HEK293 (cell line): ENCODE measurements at regions not wholly inside any gene's neighbourhood (a gene's known extent, or its start where the extent isn't known, plus 50 kb on each side); places are given as distances from the start of the nearest gene placed in this dataset.

Experiments
- CTCF ChIA-PET: fragments of 350-600 bp; formaldehyde crosslinking; extraction: SDS; loops from one replicate; lab custom pipeline; 2021; ENCODE audit warnings: antibody characterized with exemption; lab: Yijun Ruan, JAX
- POLR2A ChIA-PET: fragments of 300-600 bp; formaldehyde crosslinking; extraction: SDS; loops from one replicate; lab custom pipeline; 2020; ENCODE audit warnings: antibody characterized with exemption, inconsistent platforms; lab: Yijun Ruan, JAX
- H3K27ac ChIP-seq: fragments of 200-500 bp; sonication (Bioruptor generic); 2 replicates; pipeline ENCODE4 v1.5.1; 2014; ENCODE audit warnings: low read depth, low read length, control low read depth, inconsistent platforms; ENCODE audit errors: extremely low read depth
- H3K36me3 ChIP-seq, 2 experiments: fragments of 200-500 bp in 1 of 2; sonication (Bioruptor generic) in 1 of 2; 1 replicate in 1 of 2; 2 replicates in 1 of 2; pipeline ENCODE4 v1.5.1; 2014 to 2017; ENCODE audit warnings: inconsistent platforms in 2 of 2, low read length in 2 of 2; ENCODE audit not compliant: control insufficient read depth in 2 of 2, insufficient read depth in 1 of 2
- H3K4me1 ChIP-seq: fragments of 200-500 bp; sonication (Bioruptor generic); 2 replicates; pipeline ENCODE4 v1.5.1; 2014; ENCODE audit warnings: mild to moderate bottlenecking, low read length, inconsistent platforms; ENCODE audit not compliant: control insufficient read depth, insufficient read depth
- H3K4me3 ChIP-seq: 2 replicates; pipeline ENCODE4 v1.5.1; 2011; ENCODE audit warnings: low read depth, mild to moderate bottlenecking, control low read depth, low read length, moderate library complexity
- H3K9me3 ChIP-seq: fragments of 200-500 bp; sonication (Bioruptor generic); 2 replicates; pipeline ENCODE4 v1.5.1; 2014; ENCODE audit warnings: low read depth, low read length, inconsistent platforms; ENCODE audit not compliant: control insufficient read depth, insufficient read depth
- GFI1B ChIP-seq: fragments of 450-650 bp; formaldehyde crosslinking; IDR thresholded peaks from 2 replicates; pipeline ENCODE4 v1.5.1; 2016; ENCODE audit warnings: missing biosample characterization, missing genetic modification characterization
- SETDB1 ChIP-seq: IDR thresholded peaks from one replicate; pipeline ENCODE4 v1.6.1; 2017; ENCODE audit warnings: mild to moderate bottlenecking, low read length, moderate library complexity, mixed read lengths; ENCODE audit not compliant: insufficient read length
- SP3 ChIP-seq: fragments of 450-650 bp; formaldehyde crosslinking; IDR thresholded peaks from 2 replicates; pipeline ENCODE4 v1.5.1; 2016; ENCODE audit warnings: missing biosample characterization, missing genetic modification characterization
- ZBTB17 ChIP-seq: fragments of 450-650 bp; formaldehyde crosslinking; IDR thresholded peaks from 2 replicates; pipeline ENCODE4 v1.5.1; 2016; ENCODE audit warnings: missing biosample characterization, missing genetic modification characterization
- ZNF133 ChIP-seq: fragments of 450-650 bp; formaldehyde crosslinking; IDR thresholded peaks from 2 replicates; pipeline ENCODE4 v1.5.1; 2016; ENCODE audit warnings: missing biosample characterization, missing genetic modification characterization
- ZNF157 ChIP-seq: fragments of 450-650 bp; formaldehyde crosslinking; IDR thresholded peaks from 2 replicates; pipeline ENCODE4 v1.5.1; 2016; ENCODE audit warnings: missing biosample characterization, missing genetic modification characterization
- ZNF184 ChIP-seq: fragments of 450-650 bp; IDR thresholded peaks from 2 replicates; pipeline ENCODE4 v1.5.1; 2018; ENCODE audit warnings: missing biosample characterization, mild to moderate bottlenecking, missing genetic modification characterization
- ZNF211 ChIP-seq: fragments of 450-650 bp; formaldehyde crosslinking; IDR thresholded peaks from 2 replicates; pipeline ENCODE4 v1.5.1; 2016; ENCODE audit warnings: low read depth, missing biosample characterization, missing genetic modification characterization
- ZNF221 ChIP-seq: fragments of 450-650 bp; formaldehyde crosslinking; IDR thresholded peaks from 2 replicates; pipeline ENCODE4 v1.5.1; 2017; ENCODE audit warnings: missing biosample characterization, missing genetic modification characterization, borderline replicate concordance
- ZNF335 ChIP-seq: fragments of 450-650 bp; formaldehyde crosslinking; conservative IDR thresholded peaks from 2 replicates; pipeline ENCODE4 v1.5.1; 2016; ENCODE audit warnings: missing biosample characterization, missing genetic modification characterization
- ZNF350 ChIP-seq: fragments of 450-650 bp; formaldehyde crosslinking; IDR thresholded peaks from 2 replicates; pipeline ENCODE4 v1.5.0; 2017; ENCODE audit warnings: missing biosample characterization, mild to moderate bottlenecking, missing genetic modification characterization
- ZNF501 ChIP-seq: fragments of 450-650 bp; formaldehyde crosslinking; IDR thresholded peaks from 2 replicates; pipeline ENCODE4 v1.5.1; 2016; ENCODE audit warnings: missing biosample characterization, missing genetic modification characterization
- ZNF561 ChIP-seq: fragments of 450-650 bp; IDR thresholded peaks from 2 replicates; pipeline ENCODE4 v1.5.1; 2018; ENCODE audit warnings: missing biosample characterization, missing genetic modification characterization, borderline replicate concordance
- ZNF76 ChIP-seq: fragments of 450-650 bp; formaldehyde crosslinking; IDR thresholded peaks from 2 replicates; pipeline ENCODE4; 2016; ENCODE audit warnings: low read depth, missing biosample characterization, missing genetic modification characterization, borderline replicate concordance
- ZNF837 ChIP-seq: fragments of 450-650 bp; formaldehyde crosslinking; IDR thresholded peaks from 2 replicates; pipeline ENCODE4 v1.5.1; 2016; ENCODE audit warnings: missing biosample characterization, missing genetic modification characterization
- TF ChIP-seq, protein P1 (sequence below): fragments of 450-650 bp; formaldehyde crosslinking; IDR thresholded peaks from 2 replicates; pipeline ENCODE4 v1.5.1; 2016; ENCODE audit warnings: missing biosample characterization, missing genetic modification characterization
- TF ChIP-seq, protein P2 (sequence below): fragments of 450-650 bp; formaldehyde crosslinking; optimal IDR thresholded peaks from 2 replicates; pipeline ENCODE3; 2016; ENCODE audit warnings: missing biosample characterization, mild to moderate bottlenecking, missing genetic modification characterization
- TF ChIP-seq, protein P3 (sequence below): fragments of 450-650 bp; formaldehyde crosslinking; IDR thresholded peaks from 2 replicates; pipeline ENCODE4 v1.5.1; 2017; ENCODE audit warnings: missing biosample characterization, missing genetic modification characterization
- TF ChIP-seq, protein P4 (sequence below): fragments of 450-650 bp; IDR thresholded peaks from 2 replicates; pipeline ENCODE4 v1.5.1; 2018; ENCODE audit warnings: missing biosample characterization, mild to moderate bottlenecking, missing genetic modification characterization

DNA sequence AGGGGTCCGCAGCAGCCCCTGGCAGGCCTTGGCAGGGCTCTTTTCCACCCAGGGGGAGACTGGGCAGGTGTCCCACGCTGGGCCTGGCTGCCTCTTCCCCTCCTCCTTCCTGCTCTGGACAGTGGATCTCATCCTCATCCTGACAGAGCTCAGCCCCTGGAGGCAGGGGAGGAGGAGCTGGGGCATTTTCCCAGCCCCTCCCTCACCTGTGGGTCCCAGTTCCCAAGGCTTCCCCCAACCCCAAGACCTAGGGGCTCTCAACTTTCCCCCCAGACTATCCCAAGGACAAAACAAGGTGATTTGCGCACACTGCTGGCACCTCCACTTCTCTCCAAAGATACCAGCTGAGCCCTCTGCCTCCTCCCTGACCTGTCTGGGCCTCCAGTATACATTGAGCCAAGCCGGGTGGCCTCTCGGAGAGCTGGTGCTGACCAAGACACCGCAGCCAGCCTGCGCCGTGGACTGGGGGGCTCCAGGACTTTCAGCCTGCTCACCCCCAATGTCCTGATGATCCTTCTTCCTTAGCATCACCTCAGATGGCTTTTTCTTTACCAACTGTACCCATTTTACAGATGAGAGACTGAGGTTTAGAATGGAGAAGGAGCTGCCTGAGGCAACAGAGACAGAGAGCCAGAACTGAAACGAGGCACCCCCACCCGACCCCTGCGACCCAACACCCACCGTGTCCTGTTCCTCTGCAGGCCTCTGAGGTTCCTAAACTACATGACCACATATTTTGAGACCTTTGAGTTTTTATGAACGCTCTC, 126.6 kb downstream of the BARX1 start:
- TF ChIP-seq ZNF221 (tag by site-specific recombination) (no peak), GFI1B (no peak), ZNF157 (tag by site-specific recombination) (no peak), ZBTB17 (tag by site-specific recombination) (no peak)
- no peaks in the 10 kb centered on the region for H3K9me3 ChIP-seq
- ChIA-PET CTCF (interaction anchor here (0.7 to 1.6 kb wide), 5 partner anchors 9 to 173 kb away, joined by 4 to 9 read pairs (median 5); no protein-coding TSS in a partner anchor), POLR2A (no interaction called here)
- no peak overlapping the region for H3K4me3 ChIP-seq
- no peaks in the 10 kb centered on the region for H3K36me3 ChIP-seq
- H3K4me1 ChIP-seq: no peaks in the 10 kb centered on the region
- H3K27ac ChIP-seq: no peak overlapping the region

DNA sequence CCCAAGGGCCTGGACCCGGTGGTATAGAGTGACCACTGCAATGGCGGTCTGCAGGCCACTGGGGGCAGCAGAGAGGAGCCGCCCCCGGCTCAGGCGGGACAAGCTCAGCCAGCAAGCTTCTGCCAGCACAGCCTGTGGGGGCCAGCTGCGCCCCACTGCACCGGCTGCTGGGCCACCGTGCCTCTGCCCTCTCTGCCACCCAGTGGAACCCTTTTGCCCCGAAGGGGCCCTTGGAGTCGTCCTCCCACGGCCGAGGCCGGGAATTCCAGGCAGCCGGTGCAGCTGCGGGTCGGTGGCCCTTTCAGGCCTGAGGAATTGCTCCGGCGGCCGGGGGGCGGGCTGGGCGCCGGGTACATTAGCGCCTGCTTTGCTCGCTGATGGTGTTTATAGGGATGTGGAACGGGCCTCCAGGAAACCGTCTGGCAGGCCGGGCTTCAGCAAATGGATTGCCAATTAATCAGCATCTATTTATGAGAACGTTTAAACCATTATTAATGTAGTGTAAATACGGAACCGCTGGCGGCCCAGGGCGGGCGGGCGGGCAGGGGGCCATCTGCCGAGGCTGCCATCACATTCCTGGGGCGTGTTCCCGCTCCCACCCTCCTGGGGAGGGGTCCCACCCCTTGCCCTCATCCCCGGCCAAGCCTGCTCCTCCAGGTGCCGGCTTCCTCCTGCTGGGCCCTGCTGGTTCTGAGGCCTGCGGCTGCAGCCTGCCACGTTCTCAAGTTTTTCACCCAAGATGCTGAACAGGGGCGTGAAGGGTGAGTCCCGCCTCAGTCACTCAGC, 127.4 kb downstream of the BARX1 start:
- CTCF ChIA-PET: interaction anchor here (0.6 to 1.7 kb wide), 22 partner anchors 8 to 723 kb away, joined by 3 to 9 read pairs (median 4); no protein-coding TSS in a partner anchor
- TF ChIP-seq, protein P1, sequence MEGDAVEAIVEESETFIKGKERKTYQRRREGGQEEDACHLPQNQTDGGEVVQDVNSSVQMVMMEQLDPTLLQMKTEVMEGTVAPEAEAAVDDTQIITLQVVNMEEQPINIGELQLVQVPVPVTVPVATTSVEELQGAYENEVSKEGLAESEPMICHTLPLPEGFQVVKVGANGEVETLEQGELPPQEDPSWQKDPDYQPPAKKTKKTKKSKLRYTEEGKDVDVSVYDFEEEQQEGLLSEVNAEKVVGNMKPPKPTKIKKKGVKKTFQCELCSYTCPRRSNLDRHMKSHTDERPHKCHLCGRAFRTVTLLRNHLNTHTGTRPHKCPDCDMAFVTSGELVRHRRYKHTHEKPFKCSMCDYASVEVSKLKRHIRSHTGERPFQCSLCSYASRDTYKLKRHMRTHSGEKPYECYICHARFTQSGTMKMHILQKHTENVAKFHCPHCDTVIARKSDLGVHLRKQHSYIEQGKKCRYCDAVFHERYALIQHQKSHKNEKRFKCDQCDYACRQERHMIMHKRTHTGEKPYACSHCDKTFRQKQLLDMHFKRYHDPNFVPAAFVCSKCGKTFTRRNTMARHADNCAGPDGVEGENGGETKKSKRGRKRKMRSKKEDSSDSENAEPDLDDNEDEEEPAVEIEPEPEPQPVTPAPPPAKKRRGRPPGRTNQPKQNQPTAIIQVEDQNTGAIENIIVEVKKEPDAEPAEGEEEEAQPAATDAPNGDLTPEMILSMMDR: 0 out of 2 replicates have a peak, but pooled peaks have one; percentile 29
- TF ChIP-seq ZNF561: no peak
- Histone ChIP-seq H3K4me3 (no peak overlapping the region), H3K27ac (no peak overlapping the region), H3K36me3 (no peaks in the 10 kb centered on the region), H3K9me3 (no peaks in the 10 kb centered on the region), H3K4me1 (no peaks in the 10 kb centered on the region)
- POLR2A ChIA-PET: no interaction called here

DNA sequence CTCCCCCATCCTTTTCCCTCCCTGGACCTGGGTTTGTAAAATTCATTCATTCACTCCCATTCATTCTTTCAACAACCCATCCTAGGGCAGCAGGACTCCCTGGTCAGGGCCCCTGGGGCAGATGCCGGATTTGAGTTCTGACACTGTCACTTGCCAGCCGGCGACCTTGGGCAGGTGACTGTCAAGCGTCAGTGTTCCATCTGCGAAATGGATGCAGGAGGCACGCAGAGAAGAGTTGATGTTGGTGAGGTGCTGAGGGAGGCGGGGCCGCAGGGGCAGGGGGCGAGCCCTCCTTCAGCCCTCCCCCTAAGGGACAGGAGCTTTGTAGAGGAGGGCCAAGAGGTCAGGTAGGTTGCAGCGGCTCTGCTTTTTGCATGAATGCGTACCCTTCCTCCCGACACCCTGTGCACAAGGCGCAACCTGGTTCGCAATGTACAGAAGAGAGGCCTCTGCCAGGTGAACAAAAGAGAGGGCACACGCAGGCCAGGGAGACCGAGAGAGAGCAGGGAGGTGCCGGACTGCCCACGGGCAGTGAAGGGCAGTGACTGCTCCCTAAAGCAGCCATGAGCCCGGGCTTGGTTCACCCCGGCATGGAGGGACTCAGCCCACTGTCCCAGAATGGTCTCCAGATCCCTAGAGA, 128.1 kb downstream of the BARX1 start:
- H3K4me3 ChIP-seq: no peak overlapping the region
- TF ChIP-seq ZNF211: no peak
- TF ChIP-seq ZNF76 (tag by site-specific recombination): no peak
- TF ChIP-seq ZNF501 (tag by site-specific recombination): no peak
- TF ChIP-seq ZNF335 (tag by site-specific recombination): no peak
- TF ChIP-seq, protein P2, sequence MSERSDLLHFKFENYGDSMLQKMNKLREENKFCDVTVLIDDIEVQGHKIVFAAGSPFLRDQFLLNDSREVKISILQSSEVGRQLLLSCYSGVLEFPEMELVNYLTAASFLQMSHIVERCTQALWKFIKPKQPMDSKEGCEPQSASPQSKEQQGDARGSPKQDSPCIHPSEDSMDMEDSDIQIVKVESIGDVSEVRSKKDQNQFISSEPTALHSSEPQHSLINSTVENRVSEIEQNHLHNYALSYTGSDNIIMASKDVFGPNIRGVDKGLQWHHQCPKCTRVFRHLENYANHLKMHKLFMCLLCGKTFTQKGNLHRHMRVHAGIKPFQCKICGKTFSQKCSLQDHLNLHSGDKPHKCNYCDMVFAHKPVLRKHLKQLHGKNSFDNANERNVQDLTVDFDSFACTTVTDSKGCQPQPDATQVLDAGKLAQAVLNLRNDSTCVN: no peak
- no peak for TF ChIP-seq ZNF350 (tag by site-specific recombination)
- TF ChIP-seq, protein P3, sequence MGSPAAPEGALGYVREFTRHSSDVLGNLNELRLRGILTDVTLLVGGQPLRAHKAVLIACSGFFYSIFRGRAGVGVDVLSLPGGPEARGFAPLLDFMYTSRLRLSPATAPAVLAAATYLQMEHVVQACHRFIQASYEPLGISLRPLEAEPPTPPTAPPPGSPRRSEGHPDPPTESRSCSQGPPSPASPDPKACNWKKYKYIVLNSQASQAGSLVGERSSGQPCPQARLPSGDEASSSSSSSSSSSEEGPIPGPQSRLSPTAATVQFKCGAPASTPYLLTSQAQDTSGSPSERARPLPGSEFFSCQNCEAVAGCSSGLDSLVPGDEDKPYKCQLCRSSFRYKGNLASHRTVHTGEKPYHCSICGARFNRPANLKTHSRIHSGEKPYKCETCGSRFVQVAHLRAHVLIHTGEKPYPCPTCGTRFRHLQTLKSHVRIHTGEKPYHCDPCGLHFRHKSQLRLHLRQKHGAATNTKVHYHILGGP (tag by site-specific recombination): no peak
- TF ChIP-seq, protein P4, sequence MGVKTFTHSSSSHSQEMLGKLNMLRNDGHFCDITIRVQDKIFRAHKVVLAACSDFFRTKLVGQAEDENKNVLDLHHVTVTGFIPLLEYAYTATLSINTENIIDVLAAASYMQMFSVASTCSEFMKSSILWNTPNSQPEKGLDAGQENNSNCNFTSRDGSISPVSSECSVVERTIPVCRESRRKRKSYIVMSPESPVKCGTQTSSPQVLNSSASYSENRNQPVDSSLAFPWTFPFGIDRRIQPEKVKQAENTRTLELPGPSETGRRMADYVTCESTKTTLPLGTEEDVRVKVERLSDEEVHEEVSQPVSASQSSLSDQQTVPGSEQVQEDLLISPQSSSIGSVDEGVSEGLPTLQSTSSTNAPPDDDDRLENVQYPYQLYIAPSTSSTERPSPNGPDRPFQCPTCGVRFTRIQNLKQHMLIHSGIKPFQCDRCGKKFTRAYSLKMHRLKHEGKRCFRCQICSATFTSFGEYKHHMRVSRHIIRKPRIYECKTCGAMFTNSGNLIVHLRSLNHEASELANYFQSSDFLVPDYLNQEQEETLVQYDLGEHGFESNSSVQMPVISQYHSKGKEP (tag by site-specific recombination): no peak
- TF ChIP-seq ZNF133 (tag by site-specific recombination): no peak
- no peak for TF ChIP-seq SP3
- TF ChIP-seq SETDB1: no peak
- TF ChIP-seq ZNF837 (tag by site-specific recombination): no peak
- no peak for TF ChIP-seq ZNF184 (tag by site-specific recombination)

More for the DNA sequence above, 128.1 kb downstream of the BARX1 start:
- Histone ChIP-seq H3K36me3 (no peaks in the 10 kb centered on the region), H3K27ac (no peak overlapping the region), H3K4me1 (no peaks in the 10 kb centered on the region), H3K9me3 (no peaks in the 10 kb centered on the region)
- ChIA-PET POLR2A (no interaction called here), CTCF (interaction anchor here (0.6 to 1.7 kb wide), 19 partner anchors 10 to 933 kb away, joined by 3 to 9 read pairs (median 4); no protein-coding TSS in a partner anchor)
